Activated CD4-positive, alpha-beta T cell treated with anti-CD3 and anti-CD28 coated beads, Interleukin-2, amount 50 U/mL, for 1 hour (primary cell): ENCODE measurements at regions not wholly inside any gene's neighbourhood (a gene's known extent, or its start where the extent isn't known, plus 50 kb on each side); places are given as distances from the start of the nearest gene placed in this dataset.
"Not testable (repeated sequence)": the region's sequence is repeated elsewhere in the genome, so short reads cannot be mapped to it uniquely, and the experiment has no call there.

Source experiments
- DNase-seq: peaks from one replicate; pipeline ENCODE4 v3.0.0-alpha.2; 2020

DNA sequence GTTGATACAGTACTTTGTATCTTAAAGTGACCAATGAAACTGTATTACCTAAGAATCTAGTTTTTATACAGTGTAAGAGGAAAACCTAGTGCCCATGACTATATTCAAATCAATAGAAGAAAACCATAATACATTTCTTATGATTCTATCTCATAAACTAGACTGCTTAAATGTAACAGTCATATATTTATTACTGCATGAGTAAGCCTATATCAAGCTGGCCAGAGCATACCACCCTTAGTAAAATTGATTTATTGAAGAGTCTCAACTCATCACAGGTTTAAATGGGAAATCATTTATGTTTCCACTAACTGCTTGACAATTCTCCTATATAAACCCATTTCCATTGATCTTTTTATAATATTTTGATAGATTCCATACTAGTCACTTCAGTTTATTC, 1059.2 kb upstream of the LRRTM1 start:
- DNase-seq: no peak

DNA sequence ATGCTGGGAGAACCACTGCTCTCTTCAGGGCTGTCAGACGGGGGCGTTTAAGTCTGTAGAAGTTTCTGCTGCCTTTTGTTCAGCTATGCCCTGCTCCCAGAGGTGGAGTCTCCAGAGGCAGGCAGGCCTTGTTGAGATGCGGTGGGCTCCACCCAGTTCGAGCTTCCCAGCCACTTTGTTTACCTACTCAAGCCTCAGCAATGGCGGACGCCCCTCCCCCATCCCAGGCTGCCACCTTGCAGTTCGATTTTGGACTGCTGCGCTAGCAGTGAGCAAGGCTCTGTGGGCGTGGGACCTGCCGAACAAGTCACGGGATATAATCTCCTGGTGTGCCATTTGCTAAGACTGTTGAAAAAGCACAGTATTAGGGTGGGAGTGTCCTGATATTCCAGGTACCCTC, 1057.9 kb upstream of the LRRTM1 start:
- not testable (repeated sequence) for DNase-seq

DNA sequence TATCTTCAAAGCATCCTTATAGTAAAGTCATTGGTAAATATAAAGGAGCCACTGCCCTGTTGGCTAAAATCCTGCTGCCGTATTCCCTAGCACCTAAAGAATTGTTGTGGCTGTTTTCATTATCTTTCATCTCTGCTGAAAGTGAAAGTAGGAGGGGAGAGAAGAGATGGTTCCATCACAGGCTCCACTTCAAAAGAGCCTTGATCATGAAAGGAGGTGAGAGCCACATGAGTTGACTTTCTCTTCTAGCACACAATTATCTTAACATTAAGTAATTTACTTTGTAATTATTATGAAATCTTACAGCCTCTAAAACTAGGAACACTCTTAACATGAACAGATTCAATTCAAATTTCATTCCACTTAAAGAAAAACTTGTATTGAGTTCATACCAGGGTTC, 1050.9 kb upstream of the LRRTM1 start:
- no peak for DNase-seq

DNA sequence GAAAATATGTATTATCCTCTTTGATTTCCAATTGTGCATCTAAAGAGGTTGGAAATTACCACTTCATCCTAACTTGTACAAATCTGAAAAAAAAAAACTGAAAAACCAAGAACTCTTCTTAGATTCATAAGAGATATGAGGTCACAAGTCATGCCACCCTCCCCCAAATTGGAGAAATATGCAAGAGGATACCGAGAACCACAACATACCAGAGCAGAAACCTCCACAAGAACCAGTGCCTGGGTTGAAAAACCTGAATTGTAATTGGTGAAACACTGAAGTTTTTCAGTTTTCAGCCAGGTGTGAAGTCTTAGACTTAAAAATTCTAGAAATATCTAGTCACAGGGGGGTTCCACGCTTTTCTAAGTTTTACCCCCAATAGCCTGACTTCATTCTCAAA, 1029.5 kb upstream of the LRRTM1 start:
- no peak for DNase-seq

DNA sequence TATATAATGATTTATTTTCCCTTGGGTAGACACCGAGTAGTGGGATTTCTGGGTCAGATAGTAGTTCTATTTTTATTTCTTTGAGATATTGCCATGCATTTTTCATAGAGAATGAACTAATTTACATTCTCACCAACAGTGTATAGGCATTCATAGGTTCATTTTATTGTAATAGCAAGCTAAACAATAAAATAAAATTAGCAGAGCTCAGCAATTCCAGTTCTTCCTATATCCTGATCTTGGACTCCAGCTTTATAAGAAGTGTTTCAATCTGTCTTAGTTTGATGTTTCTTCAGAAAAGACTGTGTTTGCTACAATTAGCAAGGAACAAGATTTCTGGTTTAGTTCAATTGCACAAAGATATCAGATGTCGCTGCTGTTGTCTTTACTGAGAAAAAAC, 1024.4 kb upstream of the LRRTM1 start:
- no peak for DNase-seq

DNA sequence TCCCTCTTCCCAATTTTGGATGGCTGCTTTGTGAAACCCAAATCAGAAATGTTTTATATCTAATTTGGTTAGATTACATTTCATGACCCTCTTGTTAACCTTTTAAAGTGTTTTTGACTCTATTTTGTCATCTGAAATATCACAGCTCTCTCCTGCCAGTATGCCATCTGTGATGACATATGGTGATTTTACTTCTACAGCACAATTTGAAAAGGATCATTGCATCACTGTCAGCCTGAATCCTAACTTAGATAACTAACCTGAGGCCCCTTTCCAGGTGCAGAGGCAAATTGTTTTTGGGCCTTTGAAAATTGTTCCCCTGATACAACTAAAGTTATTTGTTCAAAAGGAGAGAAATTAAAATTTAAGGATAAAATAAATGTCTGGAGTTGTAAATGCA, 1023.4 kb upstream of the LRRTM1 start:
- DNase-seq: no peak

DNA sequence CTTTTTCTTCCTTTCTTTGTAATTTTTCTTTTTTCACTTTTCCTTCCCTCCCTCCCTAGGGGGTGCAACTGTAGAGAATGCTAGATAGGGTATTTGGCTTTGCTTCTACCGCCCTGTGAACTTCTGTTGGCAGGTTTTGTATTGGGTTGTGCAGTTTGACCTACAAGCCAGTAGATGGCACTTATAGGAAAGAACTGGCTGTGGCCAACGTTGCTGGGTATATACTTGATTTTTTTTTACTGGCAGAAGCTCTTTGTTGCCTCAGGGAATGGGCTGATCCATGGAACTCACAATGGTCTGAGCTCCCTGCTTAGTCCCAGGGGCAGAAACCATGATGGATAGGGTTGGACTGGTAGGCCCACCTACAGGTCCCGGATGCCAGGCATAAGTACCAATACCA, 1019.5 kb upstream of the LRRTM1 start:
- DNase-seq: no peak

DNA sequence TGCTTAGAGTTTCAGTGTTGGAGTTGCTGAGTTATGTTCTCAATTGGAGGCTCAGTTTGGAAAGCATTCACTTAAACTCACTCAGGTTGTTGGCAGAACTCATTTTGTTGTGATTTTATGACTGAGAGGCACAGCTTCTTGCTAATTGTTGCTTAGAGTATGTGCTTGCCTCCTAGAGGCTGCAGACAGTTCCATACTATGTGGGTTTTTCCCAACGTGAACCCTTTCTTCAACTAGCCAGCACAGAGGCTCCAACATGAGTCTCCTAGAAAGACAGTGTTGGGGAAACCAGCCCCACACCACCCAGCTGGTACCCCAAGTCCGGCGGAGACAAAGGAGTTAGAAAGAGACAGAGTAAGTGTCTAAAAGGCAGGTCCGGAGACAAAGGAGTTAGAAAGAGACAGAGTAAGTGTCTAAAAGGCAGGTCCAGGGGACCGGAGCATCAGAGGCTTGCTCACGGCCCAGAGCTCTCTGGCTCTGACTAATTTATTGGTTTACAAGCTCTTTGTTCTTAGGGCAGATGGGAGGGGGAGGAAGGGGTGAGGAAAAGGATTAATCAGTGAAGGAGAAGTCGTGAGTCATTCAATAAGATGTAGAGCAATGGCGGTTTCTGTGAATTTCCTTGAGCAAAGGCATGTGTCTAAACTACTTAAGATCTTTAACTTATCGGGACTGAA, 999.7 kb upstream of the LRRTM1 start:
- DNase-seq: no peak

DNA sequence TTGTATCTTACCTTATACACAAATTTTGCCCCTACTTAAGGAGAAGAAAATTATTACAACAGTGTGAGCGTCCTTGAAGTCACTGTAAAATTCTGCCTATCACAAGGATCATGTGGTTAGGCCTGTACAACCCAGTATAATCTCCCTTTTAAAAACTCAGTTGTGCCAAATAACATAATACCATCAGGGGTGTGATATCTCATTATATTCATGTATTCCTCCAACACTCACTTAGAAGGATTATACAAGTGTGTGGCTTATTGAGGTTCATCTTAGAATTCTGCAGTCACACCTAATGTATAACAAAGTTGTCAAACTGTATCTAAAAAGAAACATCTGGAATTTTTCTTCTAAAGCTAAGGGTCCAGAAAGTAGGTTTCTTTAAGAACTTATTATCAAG, 998.8 kb upstream of the LRRTM1 start:
- no peak for DNase-seq

DNA sequence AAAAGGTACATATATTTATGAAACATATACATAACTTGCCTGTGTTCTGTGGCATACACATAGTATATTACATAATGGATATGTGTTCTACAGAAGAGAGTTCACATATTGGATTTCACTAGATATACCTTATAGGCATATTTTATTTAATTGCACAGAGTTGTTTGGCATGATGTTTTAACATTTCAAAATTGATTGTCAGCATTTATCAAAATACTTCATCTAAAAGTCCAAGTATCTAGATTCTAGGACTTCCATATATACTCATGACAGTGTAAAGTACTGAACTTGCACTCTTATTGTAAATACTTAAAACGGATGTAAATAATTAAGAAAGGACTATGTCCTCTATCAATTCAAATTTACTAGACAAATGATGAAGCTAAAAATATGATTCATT, 995.3 kb upstream of the LRRTM1 start:
- no peak for DNase-seq

DNA sequence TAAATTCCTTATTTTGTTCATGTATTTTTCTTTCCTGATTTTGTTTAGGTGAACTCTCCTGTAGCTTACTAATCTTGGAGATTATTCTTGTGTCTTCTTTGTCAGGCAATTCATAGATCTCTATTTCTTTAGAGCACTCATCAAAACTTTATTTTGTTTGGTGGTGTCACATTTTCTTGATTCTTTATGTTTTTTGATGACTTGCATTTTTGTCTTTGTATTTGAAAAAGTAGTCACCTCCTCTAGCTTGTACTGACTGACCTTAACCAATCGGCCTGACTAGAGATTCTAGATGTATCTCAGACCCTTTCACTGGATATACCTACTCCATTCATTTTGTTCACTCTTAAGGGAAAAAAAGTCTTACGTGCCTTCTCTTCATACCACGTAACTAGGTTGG, 986.3 kb upstream of the LRRTM1 start:
- no peak for DNase-seq

DNA sequence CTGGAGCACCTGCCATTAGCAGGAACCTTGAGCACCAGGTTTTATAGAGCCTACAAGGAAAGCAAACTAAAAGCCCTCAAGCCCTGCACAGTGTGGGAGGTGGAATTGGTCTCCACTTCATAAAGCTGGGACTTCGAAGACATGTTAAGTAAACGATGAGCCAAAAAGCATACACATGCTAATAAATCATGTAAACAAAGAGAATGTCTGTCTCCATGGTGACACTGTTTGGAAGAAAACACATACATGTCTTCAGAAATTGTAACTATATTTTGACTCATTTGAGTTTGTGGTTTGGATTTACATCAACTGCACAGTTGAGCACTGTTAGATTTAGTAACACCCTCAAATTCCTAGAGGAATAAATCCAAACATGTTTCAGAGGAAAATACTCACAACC, 978.5 kb upstream of the LRRTM1 start:
- DNase-seq: no peak

DNA sequence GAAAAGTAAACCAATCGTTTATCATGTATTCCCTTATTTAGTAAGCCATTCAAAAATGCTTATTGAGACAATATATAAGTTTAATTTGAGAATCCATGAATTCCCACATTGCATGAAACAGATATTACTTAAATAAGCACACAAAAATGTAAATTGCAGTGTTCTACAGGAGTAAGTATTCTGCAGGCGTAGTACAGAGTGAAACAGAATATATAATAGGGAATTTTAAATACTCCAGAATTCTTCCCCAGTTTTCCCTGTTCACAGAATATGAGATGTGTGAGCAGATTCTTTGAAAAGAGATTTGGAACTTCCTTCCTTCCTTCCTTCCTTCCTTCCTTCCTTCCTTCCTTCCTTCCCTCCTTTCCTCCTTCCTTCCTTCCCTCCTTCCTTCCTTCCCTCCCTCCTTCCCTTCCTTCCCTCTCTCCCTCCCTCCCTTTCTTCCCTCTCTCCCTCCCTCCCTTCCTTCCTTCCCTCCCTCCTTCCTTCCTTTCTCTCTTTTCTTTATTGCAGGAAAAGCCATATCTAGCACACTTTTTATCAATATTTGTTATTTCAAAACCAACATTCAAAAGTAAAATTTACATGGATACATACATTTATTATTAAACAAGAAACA, 977.7 kb upstream of the LRRTM1 start:
- no peak for DNase-seq

DNA sequence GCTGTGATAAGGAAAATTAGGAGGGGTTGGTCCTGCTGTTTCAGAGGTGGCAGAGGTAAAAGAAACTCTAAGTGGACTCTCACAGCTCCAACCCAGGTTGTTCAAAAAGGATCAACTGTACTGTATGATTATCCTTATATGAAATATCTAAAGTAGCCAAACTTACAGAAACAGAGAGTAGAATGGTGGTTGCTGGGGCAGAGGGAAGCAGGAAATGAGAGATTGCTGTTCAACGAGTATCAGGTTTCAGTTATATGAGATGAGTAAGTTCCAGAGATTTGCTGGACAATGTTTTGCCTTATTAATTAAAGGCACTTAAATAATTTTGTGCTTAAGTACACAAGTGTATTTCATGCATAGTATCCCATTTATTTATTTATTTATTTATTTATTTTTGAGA, 972.0 kb upstream of the LRRTM1 start:
- no peak for DNase-seq

DNA sequence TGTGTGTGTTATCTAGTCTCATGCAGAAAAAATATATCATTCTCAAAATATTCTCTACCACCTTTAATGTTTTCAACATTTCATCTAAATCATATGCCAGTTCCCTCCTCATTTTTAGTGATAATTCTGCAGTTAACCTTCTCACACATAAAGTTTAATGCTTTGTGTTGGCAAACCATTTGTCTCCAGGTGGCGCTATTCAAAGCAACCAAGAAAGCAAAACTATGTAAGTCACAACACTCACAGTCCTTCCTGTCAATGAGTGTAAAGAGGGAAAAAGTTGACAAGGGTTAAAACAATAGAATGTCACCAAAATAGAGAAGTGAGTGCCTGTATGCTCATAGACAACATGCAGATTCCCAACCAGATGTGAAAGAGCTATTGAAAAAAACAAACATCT, 961.6 kb upstream of the LRRTM1 start:
- no peak for DNase-seq

DNA sequence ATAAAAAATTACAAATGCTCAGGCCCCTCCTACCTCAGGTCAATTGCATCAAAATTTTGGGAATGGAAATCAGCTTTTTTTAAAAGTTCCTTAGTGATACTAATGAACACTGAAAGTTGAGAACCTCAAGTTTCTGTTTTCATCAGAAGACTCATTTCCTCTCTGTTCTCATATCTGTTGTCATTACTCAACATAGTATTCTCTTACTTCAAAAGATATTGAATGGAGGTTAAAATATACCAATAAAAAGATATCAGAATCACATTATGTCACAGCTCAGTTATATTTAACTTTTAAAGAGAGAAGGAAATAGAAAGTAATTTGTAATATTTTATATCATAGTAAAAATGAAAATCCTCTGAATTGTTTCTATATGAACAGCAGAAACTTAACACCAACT, 959.4 kb upstream of the LRRTM1 start:
- no peak for DNase-seq

DNA sequence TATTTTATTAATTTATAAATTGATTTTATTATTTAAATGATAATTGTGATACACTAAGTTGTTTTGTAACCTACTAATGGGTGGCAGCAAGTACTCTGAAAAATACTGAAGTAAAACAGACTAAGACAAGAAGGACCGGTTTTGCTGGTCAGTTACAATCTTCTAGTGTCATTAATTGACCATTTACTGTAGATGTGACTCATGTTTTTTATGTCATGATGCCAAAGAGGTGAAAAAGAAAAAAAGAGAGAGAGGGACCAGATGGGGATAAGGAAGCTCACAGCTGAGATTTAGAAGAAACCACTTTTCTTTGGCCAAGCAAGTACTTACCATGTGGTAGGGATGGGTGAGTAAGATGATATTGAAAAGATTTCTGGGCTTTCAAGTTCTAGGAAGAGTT, 955.8 kb upstream of the LRRTM1 start:
- DNase-seq: no peak

DNA sequence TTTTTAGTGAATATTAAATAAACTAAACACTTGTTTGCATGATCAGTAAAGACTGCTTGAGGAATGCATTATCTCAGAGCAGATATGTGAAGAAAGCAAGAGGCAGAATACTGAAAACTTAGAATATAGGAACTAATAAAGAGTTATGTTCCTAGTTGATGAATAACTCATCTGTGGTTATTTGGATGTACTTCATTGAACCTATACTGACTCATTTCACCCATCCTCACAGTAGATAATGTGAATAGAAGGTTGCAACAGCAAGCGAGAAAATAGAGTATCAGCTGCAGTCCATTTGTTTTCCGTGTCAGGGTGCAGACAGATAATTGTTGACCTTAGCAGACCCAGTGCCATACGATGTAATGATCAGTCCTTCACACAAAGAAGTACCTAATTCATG, 945.7 kb upstream of the LRRTM1 start:
- no peak for DNase-seq

DNA sequence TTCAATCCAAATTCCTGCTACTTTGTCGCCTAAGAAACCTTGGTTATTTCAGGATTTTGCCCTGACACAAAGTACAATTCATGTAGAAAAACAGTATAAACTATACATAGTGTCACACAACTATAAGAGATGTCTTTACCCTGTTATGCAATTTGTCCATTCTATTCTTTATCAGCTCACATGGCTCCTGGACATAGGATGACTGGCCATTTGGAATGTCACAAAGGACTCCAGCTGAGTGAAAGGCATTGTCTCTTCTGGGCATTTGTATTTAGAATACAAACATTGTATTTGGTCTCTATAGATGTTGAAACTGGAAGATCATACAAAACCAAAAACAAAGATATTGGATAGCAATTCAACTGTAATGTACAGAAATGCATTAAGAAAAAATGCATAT, 944.6 kb upstream of the LRRTM1 start:
- no peak for DNase-seq

DNA sequence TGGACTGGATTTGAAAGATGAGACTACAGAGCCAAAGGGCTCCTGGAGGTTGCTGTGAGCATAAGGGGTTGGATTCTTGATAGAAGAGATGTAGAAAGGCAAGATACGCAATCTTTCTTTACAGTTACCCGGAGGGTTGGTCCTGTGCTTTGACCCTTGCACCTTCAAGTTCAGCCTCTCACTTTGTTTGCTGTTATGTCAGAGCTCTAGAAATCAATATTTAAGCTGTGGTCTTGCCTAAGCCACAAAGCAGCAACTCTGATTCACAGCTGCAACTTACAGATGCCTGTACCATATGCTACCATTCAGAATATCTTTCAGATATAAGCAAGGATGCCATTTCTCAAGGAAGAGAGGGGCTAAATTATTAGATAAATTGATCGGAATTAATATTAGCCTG, 943.1 kb upstream of the LRRTM1 start:
- DNase-seq: no peak

DNA sequence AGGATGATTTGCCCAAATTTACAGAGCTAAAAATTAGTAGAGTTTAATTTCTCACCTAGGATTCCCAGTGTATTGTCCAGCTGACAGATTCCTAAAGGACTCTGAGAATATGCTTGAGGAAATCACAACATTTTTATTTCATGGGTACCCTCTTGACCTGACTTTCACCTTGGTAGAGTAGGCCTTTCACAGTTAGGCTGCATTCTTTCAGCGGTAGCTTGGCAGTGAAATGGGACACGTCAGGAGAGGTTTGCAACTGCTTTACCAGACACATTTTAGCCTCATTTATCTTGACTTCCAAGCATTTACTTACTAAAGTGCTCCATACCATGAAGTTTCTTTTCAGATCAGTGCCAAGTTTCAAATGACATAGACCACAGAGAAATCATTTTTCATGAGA, 937.9 kb upstream of the LRRTM1 start:
- no peak for DNase-seq

DNA sequence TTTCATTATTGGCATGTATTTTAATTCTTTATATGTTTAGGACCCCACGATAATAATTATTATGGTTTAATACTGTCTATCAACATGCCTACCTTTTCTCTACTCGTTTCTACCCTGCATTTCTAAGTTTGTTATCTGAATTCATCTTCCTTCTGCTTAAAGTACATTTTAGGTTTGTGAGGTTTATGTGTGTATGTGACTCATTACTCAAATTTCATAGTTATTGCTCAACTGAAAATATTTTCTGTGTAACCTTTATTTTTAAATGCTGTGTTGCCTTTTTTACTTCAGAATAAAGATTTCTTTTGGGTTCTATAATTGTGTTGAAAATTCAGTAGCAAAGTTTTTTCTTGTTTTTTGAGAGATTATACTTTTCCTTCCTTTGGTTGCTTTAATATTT, 933.9 kb upstream of the LRRTM1 start:
- no peak for DNase-seq

DNA sequence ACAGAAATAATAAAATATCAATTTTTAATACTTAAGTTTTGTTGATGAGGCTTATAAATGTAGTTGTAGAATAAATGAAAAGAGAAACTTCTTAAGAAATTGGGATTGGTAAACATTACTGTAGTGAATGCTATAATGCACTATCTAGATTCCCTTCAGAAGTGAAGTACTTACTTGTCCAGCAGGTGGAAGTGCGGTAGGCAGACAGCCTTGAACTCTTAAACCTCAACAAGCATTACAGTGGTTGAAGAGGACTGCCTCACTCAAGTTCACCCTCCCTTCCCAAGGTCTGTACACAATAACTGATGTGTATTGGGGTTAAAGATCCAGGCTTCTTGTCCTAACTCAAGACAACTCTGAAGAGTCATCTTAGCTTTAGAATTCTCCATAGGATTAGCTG, 931.0 kb upstream of the LRRTM1 start:
- DNase-seq: no peak

DNA sequence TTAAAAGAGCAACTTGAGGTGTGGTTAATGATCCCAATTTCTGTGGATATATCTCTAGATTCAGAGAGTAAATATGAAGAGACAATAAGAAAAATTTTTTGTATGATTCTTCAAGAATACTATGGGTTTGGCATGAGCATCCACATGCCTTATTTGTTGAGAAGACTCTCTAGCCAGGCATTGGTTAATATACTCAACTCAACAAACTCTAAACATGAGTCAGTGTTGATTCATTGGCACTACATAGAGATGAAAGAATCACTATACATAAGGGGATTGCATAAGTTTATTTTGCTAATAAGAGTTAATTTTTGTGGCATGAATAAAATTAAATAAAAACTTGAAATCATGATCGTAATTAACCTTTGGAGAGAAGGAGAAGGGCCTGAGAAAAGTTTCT, 930.2 kb upstream of the LRRTM1 start:
- DNase-seq: no peak

DNA sequence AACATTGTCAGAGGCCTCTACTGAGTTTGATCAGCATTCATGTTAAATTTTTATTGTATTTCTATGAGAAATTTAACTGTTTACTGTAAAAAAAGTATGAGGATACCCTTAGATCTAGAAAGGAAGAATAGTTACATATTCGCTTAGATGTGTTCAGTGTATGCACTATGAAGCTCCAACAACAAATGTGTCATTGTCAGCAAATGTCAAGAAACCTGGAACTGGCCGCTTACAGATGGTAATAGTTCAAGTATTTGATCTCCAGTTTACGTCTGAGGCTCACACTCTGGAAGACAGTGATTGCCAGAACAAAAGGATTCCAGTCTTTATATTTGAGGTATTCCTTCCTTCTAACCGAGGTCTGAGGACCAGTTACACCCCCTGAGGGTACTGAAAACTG, 921.2 kb upstream of the LRRTM1 start:
- no peak for DNase-seq
